Mesothelial cell of epicardium (in vitro differentiated cells): ENCODE measurements at regions not wholly inside any gene's neighbourhood (a gene's known extent, or its start where the extent isn't known, plus 50 kb on each side); places are given as distances from the start of the nearest gene placed in this dataset.
"Not testable (repeated sequence)": the region's sequence is repeated elsewhere in the genome, so short reads cannot be mapped to it uniquely, and the experiment has no call there.

Experiments used
- DNase-seq, 2 experiments: peaks; one replicate each; pipeline ENCODE4 v3.0.0; 2021; ENCODE audit warnings: low spot score in 2 of 2; ENCODE audit not compliant: unreplicated experiment in 2 of 2
- H3K27ac Mint-ChIP-seq: 2 replicates; pipeline ENCODE4 v1.8.0; 2021; ENCODE audit warnings: mixed read lengths
- H3K27me3 Mint-ChIP-seq: 2 replicates; pipeline ENCODE4 v1.8.0; 2021; ENCODE audit warnings: low read depth, mixed read lengths
- H3K36me3 Mint-ChIP-seq: 2 replicates; pipeline ENCODE4 v1.8.0; 2021; ENCODE audit warnings: mixed read lengths
- H3K4me1 Mint-ChIP-seq: 2 replicates; pipeline ENCODE4 v1.8.0; 2021; ENCODE audit warnings: mixed read lengths
- H3K4me3 Mint-ChIP-seq: 2 replicates; pipeline ENCODE4 v1.8.0; 2021; ENCODE audit warnings: mild to moderate bottlenecking, moderate library complexity, mixed read lengths
- H3K9me3 Mint-ChIP-seq: 2 replicates; pipeline ENCODE4 v1.8.0; 2021; ENCODE audit warnings: mixed read lengths
- TF ChIP-seq, protein P1 (sequence below): fragments of 200-600 bp; sonication (generic); IDR thresholded peaks from one replicate; pipeline ENCODE4 v1.5.0; 2021; ENCODE audit warnings: antibody characterized with exemption; ENCODE audit not compliant: unreplicated experiment

DNA sequence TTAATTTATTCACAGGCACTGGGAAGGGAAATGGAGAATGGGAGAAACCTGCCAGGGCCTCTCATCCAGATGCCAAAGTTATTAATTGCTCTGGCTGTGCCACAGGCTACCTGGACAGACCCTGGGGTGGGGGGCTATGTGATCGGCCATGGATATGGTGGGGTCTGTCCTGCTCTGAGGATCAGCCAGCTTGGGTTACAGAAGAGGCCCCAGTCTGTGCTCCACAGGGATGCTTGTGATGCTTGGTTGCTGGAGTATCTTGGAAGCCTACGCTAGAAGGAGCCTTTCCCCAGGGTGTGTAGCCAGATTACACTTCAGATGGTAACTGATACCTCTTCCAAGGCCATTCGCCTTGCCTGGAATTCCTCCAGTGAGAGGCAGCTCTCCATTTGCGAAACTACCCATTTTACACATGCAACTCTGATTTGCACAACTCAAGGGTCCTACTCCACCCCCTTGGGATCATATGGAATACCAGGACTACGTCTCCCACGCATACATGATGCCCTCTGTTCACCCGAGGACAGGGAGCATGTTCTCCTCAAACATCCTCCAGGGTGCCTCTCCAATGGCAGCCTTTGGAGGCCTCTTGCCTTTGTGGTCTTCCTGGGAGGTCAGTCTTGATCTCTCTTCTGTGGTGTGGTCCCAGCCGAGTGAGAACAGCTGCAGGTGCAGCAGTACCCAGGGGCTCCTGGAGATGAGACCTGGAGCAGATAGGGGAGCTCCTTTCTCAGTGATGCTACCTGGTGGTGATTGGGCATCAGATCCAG lies 186.6 kb upstream of the TSHZ3 start:
- Mint-ChIP-seq H3K36me3 (no peaks in the 10 kb centered on the region), H3K27me3 (peaks cover 15% of the 10 kb centered on the region), H3K4me1 (peaks cover 26% of the 10 kb centered on the region), H3K27ac (peak overlapping the region; percentile 44), H3K4me3 (no peak overlapping the region), H3K9me3 (peaks cover 12% of the 10 kb centered on the region)
- TF ChIP-seq, protein P1, sequence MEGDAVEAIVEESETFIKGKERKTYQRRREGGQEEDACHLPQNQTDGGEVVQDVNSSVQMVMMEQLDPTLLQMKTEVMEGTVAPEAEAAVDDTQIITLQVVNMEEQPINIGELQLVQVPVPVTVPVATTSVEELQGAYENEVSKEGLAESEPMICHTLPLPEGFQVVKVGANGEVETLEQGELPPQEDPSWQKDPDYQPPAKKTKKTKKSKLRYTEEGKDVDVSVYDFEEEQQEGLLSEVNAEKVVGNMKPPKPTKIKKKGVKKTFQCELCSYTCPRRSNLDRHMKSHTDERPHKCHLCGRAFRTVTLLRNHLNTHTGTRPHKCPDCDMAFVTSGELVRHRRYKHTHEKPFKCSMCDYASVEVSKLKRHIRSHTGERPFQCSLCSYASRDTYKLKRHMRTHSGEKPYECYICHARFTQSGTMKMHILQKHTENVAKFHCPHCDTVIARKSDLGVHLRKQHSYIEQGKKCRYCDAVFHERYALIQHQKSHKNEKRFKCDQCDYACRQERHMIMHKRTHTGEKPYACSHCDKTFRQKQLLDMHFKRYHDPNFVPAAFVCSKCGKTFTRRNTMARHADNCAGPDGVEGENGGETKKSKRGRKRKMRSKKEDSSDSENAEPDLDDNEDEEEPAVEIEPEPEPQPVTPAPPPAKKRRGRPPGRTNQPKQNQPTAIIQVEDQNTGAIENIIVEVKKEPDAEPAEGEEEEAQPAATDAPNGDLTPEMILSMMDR: no peak
- DNase-seq: peak in 1 of 2 experiments; percentile 5

DNA sequence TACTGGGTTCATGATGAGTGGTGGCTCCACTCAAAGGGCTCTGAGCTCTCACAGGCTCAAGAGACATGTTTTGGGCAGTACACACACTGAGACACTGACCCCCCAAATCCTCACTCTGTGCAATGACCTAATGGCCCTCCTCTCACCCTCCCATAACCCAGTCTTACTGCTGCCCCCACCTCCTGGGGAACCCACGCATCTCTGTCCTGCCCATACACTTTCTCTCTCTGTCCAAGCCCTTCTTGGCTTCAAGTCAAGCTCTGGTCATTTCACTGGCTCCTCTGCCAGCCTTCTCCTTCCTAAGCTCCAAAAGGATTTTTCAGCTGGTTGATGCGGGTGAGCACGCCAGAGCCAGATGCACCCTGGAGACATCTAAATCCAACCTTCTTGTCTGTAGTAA lies 187.9 kb upstream of the TSHZ3 start:
- Mint-ChIP-seq H3K4me1 (peaks cover 20% of the 10 kb centered on the region), H3K9me3 (peaks cover 12% of the 10 kb centered on the region), H3K36me3 (no peaks in the 10 kb centered on the region), H3K27ac (no peak overlapping the region), H3K27me3 (peaks cover 28% of the 10 kb centered on the region), H3K4me3 (no peak overlapping the region)
- TF ChIP-seq, protein P1: no peak
- DNase-seq: peak in 1 of 2 experiments; percentile 17

DNA sequence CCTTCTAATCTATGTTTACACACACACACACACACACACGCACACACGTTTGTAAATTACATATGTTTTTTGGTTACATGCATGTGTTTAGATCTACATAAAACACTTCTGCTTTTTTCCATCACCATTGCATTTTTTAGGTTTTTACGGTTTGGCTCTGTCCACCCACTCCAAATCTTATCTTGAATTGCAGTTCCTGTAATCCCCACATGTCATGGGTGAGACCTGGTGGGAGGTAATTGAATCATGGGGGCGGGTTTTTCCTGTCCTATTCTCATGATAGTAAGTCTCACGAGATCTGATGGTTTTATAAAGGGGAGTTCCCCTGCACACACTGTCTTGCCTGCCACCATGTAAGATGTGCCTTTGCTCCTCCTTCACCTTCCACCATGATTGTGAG lies 188.7 kb upstream of the TSHZ3 start:
- Mint-ChIP-seq H3K4me1 (peaks cover 20% of the 10 kb centered on the region), H3K9me3 (peaks cover 12% of the 10 kb centered on the region), H3K27me3 (peaks cover 35% of the 10 kb centered on the region)
- H3K36me3 Mint-ChIP-seq, H3K27ac Mint-ChIP-seq, H3K4me3 Mint-ChIP-seq, DNase-seq: not testable (repeated sequence)

DNA sequence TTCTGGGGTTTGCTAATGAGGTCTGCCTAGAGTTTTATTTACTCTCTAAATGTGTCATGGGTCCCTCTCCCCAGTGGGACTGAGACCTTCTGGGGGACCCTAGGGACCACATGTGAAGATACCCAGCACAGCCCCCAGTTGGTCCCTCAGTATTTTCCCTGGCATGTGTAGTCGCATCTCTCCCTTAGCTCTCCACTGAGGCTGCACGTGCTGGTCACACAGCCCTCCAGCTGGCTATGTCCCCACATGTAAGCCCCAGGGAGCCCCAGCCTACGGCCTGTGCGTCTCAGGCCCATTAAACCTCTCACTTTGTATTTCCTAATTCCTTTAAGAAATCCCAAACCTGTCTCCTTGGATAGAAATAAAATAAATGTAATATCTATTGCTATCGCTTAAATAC lies 189.6 kb upstream of the TSHZ3 start:
- Mint-ChIP-seq H3K27me3 (peaks cover 43% of the 10 kb centered on the region), H3K36me3 (no peaks in the 10 kb centered on the region), H3K4me1 (peaks cover 20% of the 10 kb centered on the region), H3K9me3 (peaks cover 12% of the 10 kb centered on the region), H3K27ac (no peak overlapping the region), H3K4me3 (no peak overlapping the region)
- peak in 1 of 2 experiments; percentile 22 for DNase-seq
- TF ChIP-seq, protein P1: no peak

DNA sequence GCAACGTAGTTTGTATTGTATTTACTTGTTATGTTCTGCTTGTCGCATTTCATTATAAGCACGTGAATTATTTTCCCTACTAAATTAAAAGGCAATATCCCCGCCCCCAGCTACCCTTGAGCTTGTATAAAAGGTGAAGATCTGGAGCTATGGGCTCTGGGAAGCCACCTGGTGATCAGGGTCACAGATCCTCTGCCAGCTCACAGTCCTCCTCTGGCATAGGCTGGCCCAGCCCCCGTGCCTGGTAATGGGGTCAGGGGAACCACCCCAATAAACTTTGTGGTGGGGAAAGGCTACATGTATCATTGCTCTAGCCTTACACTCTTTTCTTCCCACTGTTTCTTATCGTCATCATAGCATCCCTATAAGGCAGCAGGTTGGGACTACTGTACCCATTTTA lies 190.2 kb upstream of the TSHZ3 start:
- no peak overlapping the region for H3K4me3 Mint-ChIP-seq
- no peaks in the 10 kb centered on the region for H3K36me3 Mint-ChIP-seq
- peak in 1 of 2 experiments; percentile 11 for DNase-seq
- peaks cover 18% of the 10 kb centered on the region for H3K4me1 Mint-ChIP-seq
- no peak overlapping the region for H3K27ac Mint-ChIP-seq
- peaks cover 12% of the 10 kb centered on the region for H3K9me3 Mint-ChIP-seq
- TF ChIP-seq, protein P1: no peak
- H3K27me3 Mint-ChIP-seq: peaks cover 47% of the 10 kb centered on the region

DNA sequence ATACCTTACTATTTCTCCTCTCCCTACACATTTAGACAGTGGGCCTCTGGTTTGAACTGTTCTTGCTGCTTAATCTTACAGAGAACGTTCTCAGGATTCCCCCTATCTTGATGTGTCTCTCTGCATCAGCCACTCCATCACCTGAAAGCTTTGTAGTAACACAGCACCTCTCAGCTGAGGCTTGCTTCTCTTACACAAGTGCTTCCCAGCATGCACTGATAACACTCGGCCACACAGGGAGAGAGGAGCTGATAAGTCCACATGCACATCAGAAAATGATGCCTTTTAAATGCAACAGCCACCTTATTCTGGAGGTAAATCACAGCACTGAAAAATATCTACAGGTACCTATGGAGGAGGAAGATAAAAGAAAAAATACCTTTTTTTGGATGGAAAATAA lies 192.2 kb upstream of the TSHZ3 start:
- DNase-seq: peak in 1 of 2 experiments; percentile 22
- H3K27me3 Mint-ChIP-seq: peaks cover 50% of the 10 kb centered on the region

More for the DNA sequence above, 192.2 kb upstream of the TSHZ3 start:
- Mint-ChIP-seq H3K36me3 (no peaks in the 10 kb centered on the region), H3K27ac (no peak overlapping the region), H3K4me3 (no peak overlapping the region), H3K9me3 (peaks cover 12% of the 10 kb centered on the region), H3K4me1 (peaks cover 5% of the 10 kb centered on the region)
- TF ChIP-seq, protein P1: no peak
